ENCODE measurements at regions not wholly inside any gene's neighbourhood (a gene's known extent, or its start where the extent isn't known, plus 50 kb on each side); places are given as distances from the start of the nearest gene placed in this dataset.
"Not testable (repeated sequence)": the region's sequence is repeated elsewhere in the genome, so short reads cannot be mapped to it uniquely, and the experiment has no call there.

DNA sequence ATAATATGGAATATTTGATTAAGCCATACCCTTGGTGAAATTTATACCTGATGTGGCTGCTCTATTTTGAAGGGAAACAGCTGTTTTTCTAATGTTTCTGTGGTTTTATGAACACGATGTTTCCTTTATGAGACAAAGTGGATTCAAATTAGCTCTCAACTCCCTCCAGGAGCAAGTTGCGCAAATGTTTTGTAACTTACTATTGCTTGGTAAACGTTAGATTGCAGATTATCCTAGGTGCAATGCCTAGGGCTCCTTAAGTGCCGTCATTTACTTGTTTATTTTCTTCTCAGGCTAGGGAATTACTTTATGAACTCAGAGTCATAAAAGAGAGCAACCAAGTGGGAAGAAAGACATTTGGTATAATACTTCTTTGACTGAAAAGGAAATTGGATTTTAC, 763.1 kb downstream of the TAF11L14 start:
- TF ChIP-seq, protein P1, sequence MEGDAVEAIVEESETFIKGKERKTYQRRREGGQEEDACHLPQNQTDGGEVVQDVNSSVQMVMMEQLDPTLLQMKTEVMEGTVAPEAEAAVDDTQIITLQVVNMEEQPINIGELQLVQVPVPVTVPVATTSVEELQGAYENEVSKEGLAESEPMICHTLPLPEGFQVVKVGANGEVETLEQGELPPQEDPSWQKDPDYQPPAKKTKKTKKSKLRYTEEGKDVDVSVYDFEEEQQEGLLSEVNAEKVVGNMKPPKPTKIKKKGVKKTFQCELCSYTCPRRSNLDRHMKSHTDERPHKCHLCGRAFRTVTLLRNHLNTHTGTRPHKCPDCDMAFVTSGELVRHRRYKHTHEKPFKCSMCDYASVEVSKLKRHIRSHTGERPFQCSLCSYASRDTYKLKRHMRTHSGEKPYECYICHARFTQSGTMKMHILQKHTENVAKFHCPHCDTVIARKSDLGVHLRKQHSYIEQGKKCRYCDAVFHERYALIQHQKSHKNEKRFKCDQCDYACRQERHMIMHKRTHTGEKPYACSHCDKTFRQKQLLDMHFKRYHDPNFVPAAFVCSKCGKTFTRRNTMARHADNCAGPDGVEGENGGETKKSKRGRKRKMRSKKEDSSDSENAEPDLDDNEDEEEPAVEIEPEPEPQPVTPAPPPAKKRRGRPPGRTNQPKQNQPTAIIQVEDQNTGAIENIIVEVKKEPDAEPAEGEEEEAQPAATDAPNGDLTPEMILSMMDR (IDR thresholded peaks at IDR 0.05; ENCODE audit: borderline replicate concordance, insufficient read depth, low read depth, low read length) = no peak
- H3K4me3 ChIP-seq (ENCODE audit: low read depth, low read length) = no peak overlapping the region

DNA sequence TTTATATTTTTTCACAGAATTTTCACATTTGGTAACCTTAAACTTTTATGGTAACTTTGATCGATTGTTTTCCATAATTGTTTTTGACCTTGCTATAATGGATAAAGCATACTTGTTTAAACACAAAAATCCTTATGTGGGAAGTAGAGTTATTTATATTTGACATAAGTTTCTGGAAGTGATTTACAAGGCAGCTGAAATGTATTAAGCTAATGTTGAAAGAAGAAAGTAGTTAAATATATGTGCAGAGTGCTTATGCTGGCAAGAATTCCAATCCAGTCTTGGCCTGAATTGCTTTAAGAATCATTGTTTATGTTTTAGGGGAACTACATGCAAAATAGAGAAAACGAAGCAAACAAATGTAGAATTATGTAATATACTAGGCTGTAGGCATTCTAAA, 763.6 kb downstream of the TAF11L14 start:
- no peak overlapping the region for H3K4me3 ChIP-seq (ENCODE audit: low read depth, low read length)
- TF ChIP-seq, protein P1 (IDR thresholded peaks at IDR 0.05; ENCODE audit: borderline replicate concordance, insufficient read depth, low read depth, low read length) = no peak

DNA sequence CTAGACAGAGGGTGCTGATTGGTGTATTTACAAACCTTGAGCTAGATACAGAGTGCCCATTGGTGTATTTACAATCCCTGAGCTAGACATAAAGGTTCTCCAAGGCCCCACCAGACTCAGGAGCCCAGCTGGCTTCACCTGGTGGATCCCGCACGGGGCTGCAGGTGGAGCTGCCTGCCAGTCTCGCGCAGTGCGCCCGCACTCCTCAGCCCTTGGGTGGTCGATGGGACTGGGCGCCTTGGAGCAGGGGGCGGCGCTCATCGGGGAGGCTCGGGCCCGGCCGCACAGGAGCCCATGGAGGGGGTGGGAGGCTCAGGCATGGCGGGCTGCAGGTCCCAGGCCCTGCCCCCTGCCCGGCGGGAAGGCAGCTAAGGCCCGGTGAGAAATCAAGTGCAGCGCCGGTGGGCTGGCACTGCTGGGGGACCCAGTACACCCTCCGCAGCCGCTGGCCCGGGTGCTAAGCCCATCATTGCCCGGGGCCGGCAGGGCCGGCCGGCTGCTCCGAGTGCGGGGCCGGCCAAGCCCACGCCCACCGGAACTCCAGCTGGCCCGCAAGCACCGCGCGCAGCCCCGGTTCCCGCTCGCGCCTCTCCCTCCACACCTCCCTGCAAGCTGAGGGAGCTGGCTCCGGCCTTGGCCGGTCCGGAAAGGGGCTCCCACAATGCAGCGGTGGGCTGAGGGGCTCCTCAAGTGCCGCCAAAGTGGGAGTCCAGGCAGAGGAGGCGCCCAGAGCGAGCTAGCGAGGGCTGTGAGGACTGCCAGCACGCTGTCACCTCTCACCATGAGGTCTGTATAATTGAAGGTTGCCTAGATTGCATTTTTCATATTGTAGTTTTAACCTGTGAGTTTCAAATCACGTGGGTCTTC, 765.4 kb downstream of the TAF11L14 start:
- not testable (repeated sequence) for H3K4me3 ChIP-seq (ENCODE audit: low read depth, low read length)

DNA sequence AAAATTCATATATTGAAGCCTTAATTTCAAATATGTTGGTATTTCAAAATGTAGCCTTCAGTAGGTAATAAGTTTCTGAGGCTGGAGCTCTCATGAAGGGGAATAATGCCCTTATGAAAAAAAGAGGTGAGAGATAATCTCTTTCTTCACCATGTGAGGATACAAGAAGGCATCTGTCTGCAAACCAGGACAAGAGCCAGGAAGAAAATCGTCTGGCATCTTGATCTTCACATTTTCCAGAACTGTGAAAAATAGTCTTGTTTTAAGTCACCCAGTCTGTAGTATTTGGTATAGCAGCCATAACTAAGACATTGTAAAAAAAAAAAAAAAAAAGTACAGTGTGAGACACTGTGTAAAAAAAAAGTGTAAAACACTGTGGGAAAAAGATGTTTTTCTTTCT, 768.9 kb downstream of the TAF11L14 start:
- TF ChIP-seq, protein P1 (IDR thresholded peaks at IDR 0.05; ENCODE audit: borderline replicate concordance, insufficient read depth, low read depth, low read length) = no peak
- H3K4me3 ChIP-seq (ENCODE audit: low read depth, low read length) = no peak overlapping the region

GRCh38 chr5:18403941-18404438, 769.7 kb downstream of the TAF11L14 start:
- TF ChIP-seq, protein P1 (IDR thresholded peaks at IDR 0.05; ENCODE audit: borderline replicate concordance, insufficient read depth, low read depth, low read length) = no peak
- no peak overlapping the region for H3K4me3 ChIP-seq (ENCODE audit: low read depth, low read length)

- TF ChIP-seq, protein P1 (IDR thresholded peaks at IDR 0.05; ENCODE audit: borderline replicate concordance, insufficient read depth, low read depth, low read length) = no peak
- H3K4me3 ChIP-seq (ENCODE audit: low read depth, low read length) = no peak overlapping the region
These were observed 786.5 kb downstream of the TAF11L14 start for GRCh38 chr5:18420711-18421110.

- H3K4me3 ChIP-seq (ENCODE audit: low read depth, low read length) = no peak overlapping the region
- TF ChIP-seq, protein P1 (IDR thresholded peaks at IDR 0.05; ENCODE audit: borderline replicate concordance, insufficient read depth, low read depth, low read length) = no peak
These were observed 799.1 kb downstream of the TAF11L14 start for GRCh38 chr5:18433336-18433735.

All from GM12875 (cell line).